ENCODE measurements at regions not wholly inside any gene's neighbourhood (a gene's known extent, or its start where the extent isn't known, plus 50 kb on each side); places are given as distances from the start of the nearest gene placed in this dataset.
"Not testable (repeated sequence)": the region's sequence is repeated elsewhere in the genome, so short reads cannot be mapped to it uniquely, and the experiment has no call there.

DNA sequence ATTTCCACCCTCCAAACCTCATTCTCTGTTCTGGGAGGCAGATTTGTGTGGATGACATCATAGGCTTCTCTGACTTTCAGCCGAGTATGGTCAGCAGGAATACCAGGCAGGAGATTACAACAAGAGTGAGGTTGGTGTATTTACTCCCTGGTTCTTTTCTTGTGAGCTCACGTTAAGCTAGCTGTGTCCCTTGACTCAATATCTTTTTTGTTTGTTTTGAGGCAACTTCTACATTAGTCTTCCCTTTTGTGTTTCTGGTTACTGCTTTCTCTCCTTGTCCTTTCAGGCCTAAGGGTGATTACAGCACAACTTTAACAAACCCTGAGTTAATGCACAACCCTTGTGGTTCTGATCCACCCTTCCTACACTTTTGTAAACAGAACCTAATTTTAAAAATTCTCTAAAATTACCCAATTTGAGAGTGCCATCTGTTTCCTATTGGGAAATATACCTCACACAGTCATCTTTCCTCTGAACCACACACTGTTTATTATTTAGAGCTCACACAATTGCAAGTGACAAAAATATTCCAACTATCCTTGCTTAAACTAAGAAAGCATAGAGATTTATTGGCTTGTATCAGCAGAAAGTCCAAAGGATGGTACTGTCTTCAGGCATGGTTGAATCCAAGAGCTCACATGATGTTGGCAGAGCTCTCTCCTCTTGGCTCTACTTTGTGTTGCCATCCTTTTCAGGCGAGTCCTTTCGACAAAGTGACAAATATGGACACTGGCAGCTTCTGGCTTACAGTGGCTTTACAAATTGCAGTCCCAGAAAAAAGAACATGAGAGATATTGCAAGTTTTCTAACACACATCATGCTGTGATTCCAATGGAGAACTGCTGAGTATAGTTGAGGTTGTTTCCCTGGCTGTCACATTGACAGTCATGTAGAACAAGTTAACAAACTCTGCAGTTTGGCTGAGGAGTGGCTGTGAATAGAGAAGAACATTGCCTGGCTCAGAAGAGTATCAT lies 150.5 kb upstream of the DDIT4L start:
- H3K4me3 ChIP-seq = no peak overlapping the region
- no peak for DNase-seq (ENCODE audit: low spot score)
- peaks cover 4 to 5% of the 10 kb centered on the region in 2 donors for H3K9me3 ChIP-seq
- no peaks in the 10 kb centered on the region for H3K27me3 ChIP-seq
- H3K36me3 ChIP-seq = no peaks in the 10 kb centered on the region
- TF ChIP-seq, protein P1, sequence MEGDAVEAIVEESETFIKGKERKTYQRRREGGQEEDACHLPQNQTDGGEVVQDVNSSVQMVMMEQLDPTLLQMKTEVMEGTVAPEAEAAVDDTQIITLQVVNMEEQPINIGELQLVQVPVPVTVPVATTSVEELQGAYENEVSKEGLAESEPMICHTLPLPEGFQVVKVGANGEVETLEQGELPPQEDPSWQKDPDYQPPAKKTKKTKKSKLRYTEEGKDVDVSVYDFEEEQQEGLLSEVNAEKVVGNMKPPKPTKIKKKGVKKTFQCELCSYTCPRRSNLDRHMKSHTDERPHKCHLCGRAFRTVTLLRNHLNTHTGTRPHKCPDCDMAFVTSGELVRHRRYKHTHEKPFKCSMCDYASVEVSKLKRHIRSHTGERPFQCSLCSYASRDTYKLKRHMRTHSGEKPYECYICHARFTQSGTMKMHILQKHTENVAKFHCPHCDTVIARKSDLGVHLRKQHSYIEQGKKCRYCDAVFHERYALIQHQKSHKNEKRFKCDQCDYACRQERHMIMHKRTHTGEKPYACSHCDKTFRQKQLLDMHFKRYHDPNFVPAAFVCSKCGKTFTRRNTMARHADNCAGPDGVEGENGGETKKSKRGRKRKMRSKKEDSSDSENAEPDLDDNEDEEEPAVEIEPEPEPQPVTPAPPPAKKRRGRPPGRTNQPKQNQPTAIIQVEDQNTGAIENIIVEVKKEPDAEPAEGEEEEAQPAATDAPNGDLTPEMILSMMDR (IDR thresholded peaks at IDR 0.05) = no peak
- H3K27ac ChIP-seq = no peak overlapping the region
- no peaks in the 10 kb centered on the region for H3K4me1 ChIP-seq

DNA sequence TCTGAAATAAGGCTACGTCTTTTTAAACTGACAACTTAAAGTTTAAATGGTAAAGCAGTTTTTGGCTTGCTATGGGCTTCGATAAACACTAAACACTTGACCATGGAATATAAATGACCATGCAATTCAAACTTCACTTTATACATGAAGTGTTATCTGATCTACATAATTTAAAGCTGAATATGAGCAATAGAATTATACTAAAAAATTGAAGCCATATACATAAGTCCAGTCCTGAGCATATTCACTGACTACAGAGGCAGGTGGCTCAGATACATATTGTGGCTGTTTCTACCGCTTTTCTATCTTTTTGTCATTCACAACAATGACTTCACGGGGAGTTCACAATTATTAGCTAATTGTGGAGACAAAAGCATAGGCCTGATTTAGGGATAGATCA lies 149.6 kb upstream of the DDIT4L start:
- H3K4me1 ChIP-seq = no peaks in the 10 kb centered on the region
- peaks cover 4 to 6% of the 10 kb centered on the region in 2 donors for H3K9me3 ChIP-seq
- H3K4me3 ChIP-seq = no peak overlapping the region
- H3K36me3 ChIP-seq = no peaks in the 10 kb centered on the region
- TF ChIP-seq, protein P1 (IDR thresholded peaks at IDR 0.05) = no peak
- H3K27me3 ChIP-seq = no peaks in the 10 kb centered on the region
- no peak overlapping the region for H3K27ac ChIP-seq
- DNase-seq (ENCODE audit: low spot score) = no peak

DNA sequence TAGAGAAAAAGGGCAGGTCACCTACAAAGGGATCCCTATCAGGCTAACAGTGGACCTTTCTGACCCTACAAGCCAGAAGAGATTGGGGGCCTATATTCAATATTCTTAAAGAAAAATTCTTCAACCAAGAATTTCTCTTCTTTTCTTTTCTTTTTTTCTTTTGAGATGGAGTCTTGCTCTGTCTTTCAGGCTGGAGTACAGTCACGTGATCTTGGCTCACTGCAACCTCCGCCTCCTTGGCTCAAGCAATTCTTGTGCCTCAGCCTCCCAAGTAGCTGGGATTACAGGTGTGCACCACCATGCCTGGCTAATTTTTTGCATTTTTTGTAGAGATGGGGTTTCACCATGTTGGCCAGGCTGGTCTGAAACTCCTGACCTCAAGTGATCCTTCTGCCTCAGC lies 143.2 kb upstream of the DDIT4L start:
- H3K27me3 ChIP-seq; H3K4me3 ChIP-seq; DNase-seq (ENCODE audit: low spot score); H3K36me3 ChIP-seq; H3K4me1 ChIP-seq; H3K27ac ChIP-seq: not testable (repeated sequence)
- H3K9me3 ChIP-seq = peaks cover 8 to 19% of the 10 kb centered on the region in 2 donors

DNA sequence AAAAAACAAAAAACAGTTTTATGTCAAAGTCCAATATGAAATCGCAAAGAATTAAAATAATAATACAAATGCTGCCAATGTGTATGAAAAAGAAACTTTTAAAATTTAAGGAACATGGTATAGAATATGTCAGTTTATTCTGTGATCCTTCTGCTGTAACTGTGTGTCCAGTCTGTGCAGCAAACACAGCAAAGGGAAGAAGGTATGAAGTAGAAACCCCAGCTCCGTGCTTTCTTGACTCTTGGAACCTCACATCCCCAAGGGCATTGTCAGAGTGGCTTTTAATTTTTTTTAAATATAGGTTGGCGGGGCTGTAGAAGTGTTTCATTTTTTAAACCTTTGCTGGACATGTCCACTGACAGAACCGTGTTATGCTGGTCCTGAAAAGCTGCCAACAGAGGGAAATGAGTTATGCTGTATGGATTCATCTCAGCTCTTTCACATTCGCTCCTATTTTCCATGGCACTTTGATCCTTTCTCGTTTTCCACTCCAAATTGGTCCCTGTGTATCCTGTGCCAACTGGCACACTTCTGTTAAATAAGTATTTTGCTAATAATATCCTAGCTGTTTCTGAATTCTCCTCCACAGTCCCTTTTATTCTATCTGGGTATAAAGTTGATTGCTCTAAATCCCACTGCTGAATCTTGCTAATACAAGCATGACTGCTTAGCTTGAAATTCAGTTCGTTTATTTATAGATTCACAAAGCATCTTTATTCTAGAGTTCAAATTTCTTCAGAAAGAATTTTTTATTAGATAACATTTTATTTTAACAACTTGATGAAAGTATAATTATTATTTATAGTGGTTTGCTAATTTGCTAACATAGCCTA lies 127.0 kb upstream of the DDIT4L start:
- Histone ChIP-seq H3K4me1 (peaks cover 0 to 11% of the 10 kb centered on the region in 2 donors), H3K27me3 (no peaks in the 10 kb centered on the region), H3K36me3 (no peaks in the 10 kb centered on the region), H3K9me3 (no peaks in the 10 kb centered on the region), H3K4me3 (peak overlapping the region in 1 of 2 donors; percentile 20), H3K27ac (no peak overlapping the region)
- DNase-seq (ENCODE audit: low spot score) = no peak
- TF ChIP-seq, protein P1 (IDR thresholded peaks at IDR 0.05) = no peak

DNA sequence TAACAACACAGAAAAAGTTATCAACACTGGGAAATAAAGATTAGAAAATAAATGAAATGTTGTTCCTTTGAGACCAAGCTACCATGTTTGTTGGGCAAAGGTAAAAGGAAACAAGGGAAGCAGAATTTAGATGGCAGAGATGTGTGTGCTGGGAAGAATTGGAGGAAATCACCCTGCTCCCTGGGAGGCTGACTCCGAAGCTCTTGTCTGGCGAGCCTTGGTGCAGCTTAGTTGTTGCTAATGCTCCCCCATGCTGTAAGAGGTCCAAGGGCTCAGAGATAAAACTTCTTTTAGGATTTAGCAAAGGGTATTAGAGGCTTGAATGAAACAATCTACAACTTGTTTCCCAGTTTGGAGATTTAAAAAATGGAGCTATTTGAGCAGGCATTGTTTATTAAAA lies 123.8 kb upstream of the DDIT4L start:
- Histone ChIP-seq H3K4me3 (no peak overlapping the region), H3K9me3 (no peaks in the 10 kb centered on the region)
- no peak for DNase-seq (ENCODE audit: low spot score)

More for the DNA sequence above, 123.8 kb upstream of the DDIT4L start:
- Histone ChIP-seq H3K27ac (no peak overlapping the region), H3K36me3 (no peaks in the 10 kb centered on the region), H3K27me3 (no peaks in the 10 kb centered on the region), H3K4me1 (peaks cover 0 to 11% of the 10 kb centered on the region in 2 donors)
- TF ChIP-seq, protein P1 (IDR thresholded peaks at IDR 0.05) = no peak
